ENCODE measurements at regions not wholly inside any gene's neighbourhood (a gene's known extent, or its start where the extent isn't known, plus 50 kb on each side); places are given as distances from the start of the nearest gene placed in this dataset.

DNA sequence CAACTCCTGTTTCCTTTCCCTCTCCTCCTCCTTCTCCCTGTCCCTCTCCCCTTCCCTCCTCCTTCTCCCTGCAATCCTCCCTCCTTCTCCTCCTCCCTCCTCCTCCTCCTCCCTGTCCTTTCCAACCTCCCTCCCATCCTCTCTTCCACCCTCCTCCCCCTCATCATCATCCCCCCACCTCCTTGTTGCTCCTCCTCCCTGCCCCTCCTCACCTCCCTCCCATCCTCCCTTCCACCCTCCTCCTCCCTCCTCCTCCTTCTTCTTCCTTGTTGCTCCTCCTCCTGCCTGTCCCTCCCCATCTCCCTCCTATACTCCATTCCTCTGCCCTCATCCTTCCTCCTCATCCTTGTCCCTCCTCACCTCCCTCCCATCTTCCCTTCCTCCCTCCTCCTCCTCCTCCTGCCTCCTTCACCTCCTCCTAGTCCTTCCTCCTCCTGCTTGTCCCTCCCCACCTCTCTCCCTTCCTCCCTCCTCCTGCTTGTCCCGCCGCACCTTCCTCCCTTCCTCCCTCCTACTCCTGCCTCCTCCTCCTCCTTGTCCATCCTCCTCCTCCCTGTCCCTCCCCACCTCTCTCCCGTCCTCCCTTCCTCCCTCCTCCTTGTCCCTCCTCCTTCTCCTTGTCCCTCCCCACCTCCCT is 222.5 kb downstream of the IRF8 start:
- ATAC-seq (no peak), DNase-seq (no peak)
- Mint-ChIP-seq H3K4me3 (no peak overlapping the region), H3K27ac (peak overlapping the region in 1 of 2 donors; percentile 61), H3K27me3 (peaks cover 39% of the 10 kb centered on the region), H3K9me3 (no peaks in the 10 kb centered on the region), H3K4me1 (peaks cover 5% of the 10 kb centered on the region)

DNA sequence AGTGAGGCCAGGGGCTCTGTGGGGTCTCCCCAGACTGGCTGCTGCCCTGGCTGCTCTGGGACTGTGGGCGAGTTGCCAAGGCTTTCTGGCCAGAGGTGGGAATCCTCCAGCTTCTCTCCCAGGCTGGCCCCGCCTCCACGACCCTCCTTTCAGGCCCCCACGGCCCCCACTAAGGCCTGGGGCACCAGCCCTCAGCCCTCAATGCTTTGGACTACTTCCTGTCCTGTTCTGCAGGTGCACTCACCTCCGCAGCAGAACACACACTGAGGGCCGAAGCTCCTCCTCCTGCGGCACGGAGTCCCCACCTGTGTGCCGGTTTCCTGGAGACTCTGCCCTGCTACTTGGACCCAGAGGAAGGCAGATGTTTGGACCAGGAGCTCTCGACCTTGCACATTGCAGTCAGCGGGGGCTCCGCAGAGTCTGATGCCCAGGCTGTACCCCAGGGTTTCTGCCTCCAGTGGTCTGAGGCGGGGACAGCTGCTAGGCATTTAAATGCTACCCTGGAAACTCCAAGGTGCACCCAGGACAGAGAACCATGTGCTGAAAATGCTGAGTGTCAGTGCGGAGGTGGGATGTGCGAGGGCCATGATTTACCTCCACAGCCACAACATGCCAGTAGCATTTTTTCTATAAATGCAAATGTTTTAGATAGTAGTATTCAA is 223.8 kb downstream of the IRF8 start:
- ATAC-seq (no peak), DNase-seq (no peak)
- Mint-ChIP-seq H3K4me3 (no peak overlapping the region), H3K4me1 (peaks cover 5% of the 10 kb centered on the region), H3K9me3 (no peaks in the 10 kb centered on the region), H3K27ac (no peak overlapping the region), H3K27me3 (peaks cover 35% of the 10 kb centered on the region)

DNA sequence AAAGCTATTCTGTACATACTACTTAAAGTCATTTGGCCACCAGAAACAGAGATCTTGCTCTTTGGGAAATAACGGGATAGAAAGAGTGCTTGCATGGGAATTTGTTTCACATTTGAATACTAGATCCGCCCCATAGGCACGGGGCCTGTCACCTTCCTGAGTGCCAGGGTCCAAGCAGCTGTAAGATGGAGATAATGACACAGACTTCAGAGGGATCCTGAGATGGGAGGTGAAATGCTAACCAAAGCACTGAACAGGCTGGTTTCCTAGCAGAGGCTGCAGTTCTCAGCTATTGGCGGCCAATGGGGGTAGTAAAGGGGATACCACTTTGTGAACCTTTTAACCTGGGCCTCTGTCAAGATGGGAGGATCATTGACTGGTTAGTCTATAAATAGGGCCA is 225.4 kb downstream of the IRF8 start:
- ATAC-seq, result no peak
- Mint-ChIP-seq H3K4me1 (peaks cover 5% of the 10 kb centered on the region), H3K27ac (no peak overlapping the region), H3K9me3 (no peaks in the 10 kb centered on the region), H3K4me3 (no peak overlapping the region), H3K27me3 (peaks cover 35% of the 10 kb centered on the region)
- DNase-seq, result no peak

DNA sequence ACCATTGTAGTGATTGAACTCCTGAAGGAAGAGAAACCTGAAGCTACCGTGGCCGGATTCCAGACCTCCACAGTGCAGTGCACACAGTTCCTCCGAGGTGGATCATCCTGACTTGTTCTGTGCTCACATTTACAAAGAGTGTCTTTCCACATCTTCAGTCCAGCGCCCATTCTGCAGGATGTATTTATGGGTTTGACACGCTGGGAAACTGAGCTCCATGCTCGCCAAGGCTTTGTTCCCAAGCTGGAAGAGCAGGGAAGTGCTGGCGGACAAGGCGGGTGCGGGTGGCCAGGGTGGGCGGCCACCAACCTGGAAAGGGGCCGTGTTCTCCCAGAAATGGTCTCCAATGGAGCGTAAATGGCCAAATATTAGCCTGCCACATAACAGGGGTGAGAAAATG is 227.9 kb downstream of the IRF8 start:
- Mint-ChIP-seq H3K27me3 (peaks cover 22% of the 10 kb centered on the region), H3K4me3 (no peak overlapping the region), H3K27ac (no peak overlapping the region), H3K4me1 (no peaks in the 10 kb centered on the region), H3K9me3 (no peaks in the 10 kb centered on the region)
- DNase-seq, result no peak
- ATAC-seq, result no peak

DNA sequence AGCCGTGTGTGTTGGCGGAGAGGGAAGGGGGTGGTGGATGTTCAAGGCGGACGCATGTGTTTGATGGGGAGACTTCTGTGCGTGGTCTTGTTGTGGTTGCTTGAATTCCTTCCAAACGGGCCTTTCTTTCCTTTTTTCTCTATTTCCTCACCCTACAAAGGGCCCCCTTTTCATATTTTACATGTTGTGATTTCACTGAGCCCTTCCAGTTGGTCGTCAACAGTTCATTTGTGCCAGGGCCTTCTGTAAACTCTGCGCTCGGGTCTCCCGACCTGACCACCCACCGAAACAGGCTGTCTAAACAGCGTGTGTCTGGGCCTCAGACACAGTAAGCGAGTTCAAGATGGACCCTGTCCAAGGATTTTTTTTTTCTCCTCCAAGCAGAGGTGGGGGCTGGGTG is 228.4 kb downstream of the IRF8 start:
- H3K27me3 Mint-ChIP-seq, result peaks cover 18% of the 10 kb centered on the region
- no peak for ATAC-seq
- H3K4me3 Mint-ChIP-seq, result no peak overlapping the region
- no peaks in the 10 kb centered on the region for H3K9me3 Mint-ChIP-seq
- DNase-seq, result no peak
- H3K4me1 Mint-ChIP-seq, result no peaks in the 10 kb centered on the region
- no peak overlapping the region for H3K27ac Mint-ChIP-seq

DNA sequence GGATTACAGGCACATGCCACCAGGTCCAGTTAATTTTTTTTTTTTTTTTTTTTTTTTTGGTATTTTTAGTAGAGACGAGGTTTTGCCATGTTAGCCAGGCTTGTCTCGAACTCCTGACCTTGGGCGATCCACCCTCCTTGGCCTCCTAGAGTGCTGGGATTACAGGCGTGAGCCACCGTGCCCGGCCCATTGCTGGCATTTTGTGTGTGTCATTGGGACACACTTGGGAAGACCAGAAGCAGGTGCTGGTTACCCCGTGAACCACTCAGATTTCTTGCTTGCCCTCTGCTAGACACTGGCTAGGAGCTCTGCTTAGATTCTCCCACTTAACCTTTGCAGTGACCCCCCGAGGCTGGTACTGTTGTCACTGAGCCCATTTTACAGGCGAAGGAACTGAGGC is 229.3 kb downstream of the IRF8 start:
- peaks cover 10% of the 10 kb centered on the region for H3K27me3 Mint-ChIP-seq
- DNase-seq, result no peak
- H3K27ac Mint-ChIP-seq, result peak overlapping the region in 1 of 2 donors; percentile 19
- no peak overlapping the region for H3K4me3 Mint-ChIP-seq
- H3K9me3 Mint-ChIP-seq, result no peaks in the 10 kb centered on the region
- no peaks in the 10 kb centered on the region for H3K4me1 Mint-ChIP-seq
- no peak for ATAC-seq

DNA sequence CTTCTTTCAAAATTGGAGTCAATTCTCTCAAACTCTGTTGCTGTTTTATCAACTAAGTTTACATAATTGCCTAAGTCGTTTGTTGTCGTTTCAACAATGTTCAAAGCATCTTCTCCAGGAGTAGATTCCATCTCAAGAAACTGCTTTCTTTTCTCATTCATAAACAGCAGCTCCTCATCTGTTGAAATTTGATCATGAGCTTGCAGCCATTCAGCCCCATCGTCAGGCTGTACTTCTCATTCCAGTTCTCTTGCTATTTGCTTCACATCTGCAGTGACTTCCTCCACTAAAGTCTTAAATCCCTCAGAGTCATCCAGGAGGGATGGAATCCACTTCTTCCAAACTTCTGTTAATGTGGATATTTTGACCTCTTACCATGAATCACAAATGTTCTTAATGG is 230.6 kb downstream of the IRF8 start:
- Mint-ChIP-seq H3K4me1 (no peaks in the 10 kb centered on the region), H3K27ac (no peak overlapping the region), H3K27me3 (peaks cover 14% of the 10 kb centered on the region), H3K4me3 (no peak overlapping the region), H3K9me3 (no peaks in the 10 kb centered on the region)
- no peak for DNase-seq
- ATAC-seq, result no peak

DNA sequence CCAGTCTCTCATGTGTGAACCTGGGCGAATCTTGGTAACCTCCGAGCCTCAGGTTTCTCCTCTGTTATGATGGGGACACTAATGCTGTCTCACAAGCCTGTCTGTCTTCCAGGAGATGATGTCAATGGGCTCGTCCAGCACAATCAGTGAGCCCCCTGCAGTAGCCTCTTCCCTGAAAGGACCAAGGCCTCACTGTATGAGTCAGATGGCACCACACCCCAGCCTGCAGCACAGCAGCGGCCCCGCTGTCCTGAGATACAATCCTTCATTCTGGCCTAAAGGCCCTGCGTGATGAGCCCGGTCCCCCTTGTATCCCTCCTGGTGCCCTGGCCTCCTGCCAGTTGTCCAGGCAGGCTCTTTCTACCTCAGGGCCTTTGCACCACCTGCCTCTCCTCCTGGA is 234.4 kb downstream of the IRF8 start:
- ATAC-seq, result no peak
- DNase-seq, result no peak
- Mint-ChIP-seq H3K27me3 (peaks cover 23% of the 10 kb centered on the region), H3K9me3 (no peaks in the 10 kb centered on the region), H3K27ac (no peak overlapping the region), H3K4me3 (no peak overlapping the region), H3K4me1 (no peaks in the 10 kb centered on the region)

DNA sequence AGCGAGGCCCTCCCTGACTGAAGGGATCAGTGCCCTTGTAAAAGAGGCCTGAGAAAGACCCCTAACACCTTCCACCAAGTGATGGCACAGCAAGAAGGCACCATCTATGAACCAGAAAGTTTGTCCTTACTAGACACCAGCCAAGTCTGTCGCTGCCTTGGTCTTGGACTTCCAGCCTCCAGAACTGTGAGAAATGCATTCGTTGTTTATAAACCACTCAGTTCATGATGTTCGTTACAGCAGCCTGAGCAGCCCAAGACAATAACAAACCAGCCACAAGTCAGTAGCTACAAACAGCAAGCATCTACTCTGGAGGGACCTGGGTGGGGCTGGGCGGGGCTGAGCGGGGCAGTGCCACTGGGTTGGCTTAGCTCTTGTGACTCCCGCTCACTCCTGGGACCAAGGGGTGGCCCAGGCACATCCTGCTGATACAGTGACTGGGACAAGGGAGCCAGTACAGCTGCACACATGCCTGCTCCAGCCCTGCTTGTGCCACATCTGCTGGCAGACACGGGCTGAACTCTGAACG is 234.9 kb downstream of the IRF8 start:
- Mint-ChIP-seq H3K4me1 (no peaks in the 10 kb centered on the region), H3K27ac (no peak overlapping the region)
- ATAC-seq, result no peak

DNA sequence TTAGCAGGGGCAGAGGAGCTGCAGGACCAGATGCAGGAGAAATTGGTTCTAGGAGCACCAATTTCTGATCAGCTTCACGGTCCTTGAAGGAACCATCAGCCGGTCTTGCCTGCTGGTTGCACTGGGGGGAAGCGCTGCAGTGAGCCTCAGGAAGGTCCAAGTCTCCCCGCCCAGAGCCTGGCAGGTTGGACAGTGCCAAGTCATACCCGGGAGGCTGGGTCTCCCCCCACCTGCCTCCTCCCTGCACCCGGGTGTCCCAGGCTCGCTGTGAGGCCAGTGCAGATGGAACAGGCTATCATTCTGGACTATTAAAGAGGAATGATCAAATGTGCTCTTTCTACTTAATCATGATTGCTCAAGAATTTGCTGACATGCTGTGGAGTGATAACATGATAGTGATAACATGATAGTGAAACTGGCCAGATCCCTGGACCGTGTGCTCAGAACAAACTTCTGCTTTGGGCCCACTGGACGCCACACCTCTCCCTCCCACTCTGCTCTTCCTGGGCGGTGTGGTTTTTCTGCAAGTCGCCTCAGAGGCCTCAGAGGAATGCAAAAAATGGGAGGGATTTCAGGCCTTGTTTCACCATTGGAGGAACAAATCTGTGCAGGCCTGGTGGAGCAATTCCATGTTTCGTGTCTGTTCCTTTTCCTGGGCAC is 236.0 kb downstream of the IRF8 start:
- DNase-seq (no peak), ATAC-seq (no peak)
- Mint-ChIP-seq H3K9me3 (no peaks in the 10 kb centered on the region), H3K27ac (no peak overlapping the region), H3K4me1 (no peaks in the 10 kb centered on the region), H3K27me3 (peaks cover 23% of the 10 kb centered on the region), H3K4me3 (no peak overlapping the region)

More for the DNA sequence above, 234.9 kb downstream of the IRF8 start:
- H3K4me3 Mint-ChIP-seq, result no peak overlapping the region
- H3K9me3 Mint-ChIP-seq, result no peaks in the 10 kb centered on the region
- DNase-seq, result no peak
- H3K27me3 Mint-ChIP-seq, result peaks cover 23% of the 10 kb centered on the region

DNA sequence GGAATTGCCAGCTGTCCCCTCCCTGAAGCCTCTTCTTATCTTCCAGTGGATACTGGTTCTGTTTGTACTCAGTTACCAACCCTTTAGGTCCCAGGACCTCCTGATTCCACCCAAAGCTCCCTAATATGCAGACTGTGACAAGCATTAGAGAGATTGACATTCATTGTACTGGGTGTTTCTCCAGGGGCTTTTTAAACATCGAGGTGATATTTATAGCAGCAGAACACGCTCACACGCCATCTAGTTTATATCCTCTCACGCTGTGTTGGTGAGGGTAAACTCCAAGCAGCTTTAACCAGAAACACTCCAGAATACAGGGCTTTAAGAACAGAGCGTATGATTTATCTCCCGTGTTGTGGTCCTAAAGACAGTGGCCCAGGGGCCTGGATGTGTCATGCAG is 238.4 kb downstream of the IRF8 start:
- Mint-ChIP-seq H3K4me1 (no peaks in the 10 kb centered on the region), H3K27me3 (peaks cover 23% of the 10 kb centered on the region), H3K4me3 (no peak overlapping the region), H3K9me3 (no peaks in the 10 kb centered on the region), H3K27ac (no peak overlapping the region)
- DNase-seq, result no peak
- no peak for ATAC-seq

DNA sequence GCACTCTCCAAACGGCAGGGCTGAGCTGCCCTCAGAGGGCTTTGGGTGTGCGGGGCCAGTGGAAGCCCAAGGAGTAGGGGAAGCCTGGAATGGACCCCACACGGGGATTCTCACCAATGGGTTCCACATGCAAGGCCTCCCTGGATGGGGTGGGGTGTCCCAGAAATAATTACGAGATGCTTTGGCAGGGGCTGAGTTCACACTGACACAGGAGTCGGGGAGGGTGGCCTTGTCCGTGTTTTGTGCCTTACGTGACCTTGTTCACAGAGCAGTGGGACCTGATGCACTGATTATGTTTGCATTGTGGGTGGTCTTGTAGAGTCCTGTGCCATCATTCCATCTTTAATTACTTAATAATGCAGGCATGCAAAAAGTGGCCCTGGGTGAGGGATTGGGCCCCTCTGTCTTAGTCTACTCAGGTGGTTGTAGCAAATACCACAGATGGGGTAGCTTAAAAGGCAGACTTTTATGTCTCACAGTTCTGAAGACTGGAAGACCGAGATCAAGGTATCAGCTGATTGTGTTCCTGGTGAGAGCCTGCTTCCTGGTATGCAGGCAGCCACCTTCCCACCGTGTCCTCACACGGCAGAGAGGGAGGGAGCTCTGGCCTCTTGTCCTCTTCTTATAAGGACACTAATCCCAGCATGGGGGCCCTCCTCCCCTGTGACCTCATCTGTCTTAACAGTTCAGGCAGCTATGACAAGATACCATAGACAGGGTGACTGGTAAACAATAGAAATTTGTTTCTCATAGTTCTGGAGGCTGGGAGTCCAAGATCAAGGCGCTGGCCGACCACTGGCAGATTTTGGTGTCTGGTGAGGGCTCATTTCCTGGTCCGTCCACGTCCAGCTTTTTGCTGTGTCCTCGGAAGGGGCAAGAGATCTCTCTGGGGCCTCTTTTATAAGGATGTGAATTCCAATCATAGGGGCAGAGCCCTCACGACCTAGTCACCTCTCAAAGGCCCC is 239.4 kb downstream of the IRF8 start:
- Mint-ChIP-seq H3K27me3 (peaks cover 21% of the 10 kb centered on the region), H3K27ac (no peak overlapping the region)
- no peak for DNase-seq

DNA sequence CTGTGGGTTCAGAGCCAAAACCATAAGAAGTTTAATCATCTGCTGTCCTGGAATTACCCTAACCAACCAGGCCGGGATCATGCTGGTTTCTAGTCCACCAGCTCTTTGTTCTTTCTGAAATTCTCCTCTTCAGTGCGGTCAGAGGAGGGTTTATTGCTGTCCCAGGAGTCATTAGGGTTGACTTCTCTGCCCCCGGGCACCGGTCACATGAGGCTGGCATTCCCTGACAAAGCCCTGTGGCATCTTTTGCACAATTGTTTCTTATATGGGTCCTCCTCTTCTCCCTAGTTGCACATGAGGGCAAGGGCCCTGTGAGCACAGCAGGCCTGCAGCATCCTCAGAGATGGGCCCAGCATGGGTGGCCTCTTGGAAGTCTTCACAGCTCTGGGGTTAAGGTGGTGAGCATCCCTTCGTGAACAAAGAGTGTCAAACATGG is 243.9 kb downstream of the IRF8 start:
- Mint-ChIP-seq H3K9me3 (no peaks in the 10 kb centered on the region), H3K4me3 (no peak overlapping the region), H3K4me1 (no peaks in the 10 kb centered on the region), H3K27ac (peak overlapping the region in 1 of 2 donors; percentile 42), H3K27me3 (peaks cover 12% of the 10 kb centered on the region)
- ATAC-seq (no peak), DNase-seq (no peak)

More for the DNA sequence above, 239.4 kb downstream of the IRF8 start:
- ATAC-seq, result no peak
- Mint-ChIP-seq H3K4me3 (no peak overlapping the region), H3K4me1 (no peaks in the 10 kb centered on the region), H3K9me3 (no peaks in the 10 kb centered on the region)

DNA sequence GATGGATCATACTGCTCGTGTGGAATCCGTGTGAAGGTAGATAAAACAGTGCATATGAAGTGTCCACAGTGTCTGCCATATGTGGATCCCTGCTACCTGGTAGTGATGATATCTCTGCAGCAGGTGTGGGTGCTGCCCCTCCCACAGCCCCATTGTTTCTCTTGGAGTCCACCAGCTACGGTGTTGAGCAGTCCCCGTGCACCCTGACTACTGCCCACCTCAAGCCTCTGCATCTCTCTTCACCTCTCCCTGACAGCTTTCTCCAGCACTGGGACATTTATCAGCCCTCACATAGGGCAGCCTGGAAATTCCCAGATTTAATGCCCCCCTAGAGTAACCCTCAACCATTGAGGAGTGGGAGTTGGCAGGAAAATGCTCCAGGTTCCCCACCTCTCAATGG is 244.7 kb downstream of the IRF8 start:
- H3K4me3 Mint-ChIP-seq, result no peak overlapping the region
- H3K27me3 Mint-ChIP-seq, result peaks cover 10% of the 10 kb centered on the region
- H3K9me3 Mint-ChIP-seq, result no peaks in the 10 kb centered on the region
- H3K27ac Mint-ChIP-seq, result no peak overlapping the region
- no peak for DNase-seq
- no peak for ATAC-seq
- no peaks in the 10 kb centered on the region for H3K4me1 Mint-ChIP-seq

DNA sequence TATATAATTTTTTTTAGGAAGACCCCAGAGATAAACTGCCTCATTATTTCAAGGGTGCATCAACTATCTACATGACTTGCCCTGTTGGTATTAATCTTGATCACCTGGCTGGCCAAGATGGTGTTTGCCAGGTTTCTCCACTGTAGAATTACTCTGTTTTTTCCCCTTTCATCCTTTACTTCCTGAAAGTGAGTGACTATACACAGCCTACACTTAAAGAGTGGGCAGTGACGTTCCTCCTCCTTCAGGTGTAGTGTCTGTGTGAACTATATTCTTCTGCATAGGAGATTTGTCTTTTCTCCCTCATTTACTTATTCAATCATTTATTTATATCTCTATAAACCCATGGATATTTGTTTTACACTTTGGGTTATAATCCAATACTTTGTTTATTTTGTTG is 246.7 kb downstream of the IRF8 start:
- Mint-ChIP-seq H3K9me3 (no peaks in the 10 kb centered on the region), H3K27me3 (peaks cover 10% of the 10 kb centered on the region), H3K4me3 (no peak overlapping the region), H3K27ac (no peak overlapping the region), H3K4me1 (no peaks in the 10 kb centered on the region)
- ATAC-seq, result no peak
- DNase-seq, result no peak
